ENCODE measurements at regions not wholly inside any gene's neighbourhood (a gene's known extent, or its start where the extent isn't known, plus 50 kb on each side); places are given as distances from the start of the nearest gene placed in this dataset.
A peak's percentile ranks its signal among the peaks of the same experiment; 100 is the strongest.

DNA sequence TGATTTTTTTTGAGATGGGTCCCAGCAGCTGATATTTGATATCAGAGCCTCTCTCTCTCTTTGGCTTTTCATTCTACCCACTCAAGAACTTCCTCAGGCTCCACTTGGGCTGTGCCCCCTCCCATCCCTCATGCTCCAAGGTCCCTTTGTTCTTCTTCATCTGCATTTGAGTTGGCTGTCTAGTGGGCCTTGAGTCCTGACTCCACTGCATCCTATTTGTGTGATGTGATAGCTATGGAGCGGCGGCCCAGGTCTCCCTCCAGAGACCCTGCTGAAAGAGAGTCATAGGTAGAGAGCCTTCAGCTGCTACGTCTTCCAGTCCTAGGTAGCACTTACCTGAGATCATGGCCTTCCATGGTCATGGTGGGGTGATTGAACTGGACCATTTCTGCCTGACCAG lies 123.1 kb upstream of the VRK1 start:
- Mint-ChIP-seq H3K4me1 (ENCODE audit: insufficient read depth, unreplicated experiment) (no peaks in the 10 kb centered on the region), H3K4me3 (ENCODE audit: unreplicated experiment) (no peak overlapping the region), H3K27me3 (ENCODE audit: insufficient read depth, unreplicated experiment) (peaks cover 60% of the 10 kb centered on the region), H3K9me3 (ENCODE audit: unreplicated experiment) (no peaks in the 10 kb centered on the region), H3K27ac (ENCODE audit: low read depth, unreplicated experiment) (no peak overlapping the region), H3K36me3 (ENCODE audit: insufficient read depth, unreplicated experiment) (no peaks in the 10 kb centered on the region)
- CTCF ChIA-PET, result interaction anchor here (0.7 kb wide), 1 partner anchor 1481 kb away, joined by 3 read pairs; no protein-coding TSS in a partner anchor
- POLR2A ChIA-PET, result no interaction called here
- TF ChIP-seq, protein P1, sequence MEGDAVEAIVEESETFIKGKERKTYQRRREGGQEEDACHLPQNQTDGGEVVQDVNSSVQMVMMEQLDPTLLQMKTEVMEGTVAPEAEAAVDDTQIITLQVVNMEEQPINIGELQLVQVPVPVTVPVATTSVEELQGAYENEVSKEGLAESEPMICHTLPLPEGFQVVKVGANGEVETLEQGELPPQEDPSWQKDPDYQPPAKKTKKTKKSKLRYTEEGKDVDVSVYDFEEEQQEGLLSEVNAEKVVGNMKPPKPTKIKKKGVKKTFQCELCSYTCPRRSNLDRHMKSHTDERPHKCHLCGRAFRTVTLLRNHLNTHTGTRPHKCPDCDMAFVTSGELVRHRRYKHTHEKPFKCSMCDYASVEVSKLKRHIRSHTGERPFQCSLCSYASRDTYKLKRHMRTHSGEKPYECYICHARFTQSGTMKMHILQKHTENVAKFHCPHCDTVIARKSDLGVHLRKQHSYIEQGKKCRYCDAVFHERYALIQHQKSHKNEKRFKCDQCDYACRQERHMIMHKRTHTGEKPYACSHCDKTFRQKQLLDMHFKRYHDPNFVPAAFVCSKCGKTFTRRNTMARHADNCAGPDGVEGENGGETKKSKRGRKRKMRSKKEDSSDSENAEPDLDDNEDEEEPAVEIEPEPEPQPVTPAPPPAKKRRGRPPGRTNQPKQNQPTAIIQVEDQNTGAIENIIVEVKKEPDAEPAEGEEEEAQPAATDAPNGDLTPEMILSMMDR (IDR thresholded peaks at IDR 0.05; ENCODE audit: unreplicated experiment), result no peak
- intact Hi-C loops (cut with micrococcal nuclease), result no loop called here
- BruUV-seq (replicated peaks), result no TSS peak
- no peak for DNase-seq (ENCODE audit: unreplicated experiment)

DNA sequence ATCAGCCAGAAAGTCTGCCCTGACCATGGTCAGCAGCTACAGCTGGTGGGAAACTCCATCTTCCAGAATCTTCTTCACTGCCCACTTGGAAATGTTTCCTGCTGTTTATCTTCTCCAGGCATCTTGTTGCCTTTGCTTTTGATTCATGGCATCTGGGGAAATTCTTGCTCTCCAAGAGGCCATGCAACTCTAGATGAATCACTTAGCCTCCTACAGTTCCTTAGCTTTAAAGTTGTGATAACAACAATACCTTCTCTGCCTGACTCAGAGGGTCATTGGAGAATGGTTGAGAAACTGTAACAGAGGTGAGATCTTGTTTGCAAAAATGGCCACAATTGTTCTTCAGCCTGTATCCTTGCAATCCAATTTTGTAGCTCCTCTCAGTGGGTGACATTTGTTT lies 121.0 kb upstream of the VRK1 start:
- peaks cover 52% of the 10 kb centered on the region for H3K27me3 Mint-ChIP-seq (ENCODE audit: insufficient read depth, unreplicated experiment)
- no peak overlapping the region for H3K27ac Mint-ChIP-seq (ENCODE audit: low read depth, unreplicated experiment)
- no peaks in the 10 kb centered on the region for H3K36me3 Mint-ChIP-seq (ENCODE audit: insufficient read depth, unreplicated experiment)
- DNase-seq (ENCODE audit: unreplicated experiment), result peak; percentile 17
- TF ChIP-seq, protein P1 (IDR thresholded peaks at IDR 0.05; ENCODE audit: unreplicated experiment), result no peak
- H3K4me1 Mint-ChIP-seq (ENCODE audit: insufficient read depth, unreplicated experiment), result no peaks in the 10 kb centered on the region
- intact Hi-C loops (cut with micrococcal nuclease), result no loop called here
- no TSS peak for BruUV-seq (replicated peaks)
- CTCF ChIA-PET, result interaction anchor here (1.1 kb wide), 1 partner anchor 14 kb away, joined by 4 read pairs; no protein-coding TSS in a partner anchor
- H3K4me3 Mint-ChIP-seq (ENCODE audit: unreplicated experiment), result no peak overlapping the region
- no peaks in the 10 kb centered on the region for H3K9me3 Mint-ChIP-seq (ENCODE audit: unreplicated experiment)
- POLR2A ChIA-PET, result interaction anchor here (1.2 kb wide), 1 partner anchor 18 kb away, joined by 3 read pairs; no protein-coding TSS in a partner anchor

DNA sequence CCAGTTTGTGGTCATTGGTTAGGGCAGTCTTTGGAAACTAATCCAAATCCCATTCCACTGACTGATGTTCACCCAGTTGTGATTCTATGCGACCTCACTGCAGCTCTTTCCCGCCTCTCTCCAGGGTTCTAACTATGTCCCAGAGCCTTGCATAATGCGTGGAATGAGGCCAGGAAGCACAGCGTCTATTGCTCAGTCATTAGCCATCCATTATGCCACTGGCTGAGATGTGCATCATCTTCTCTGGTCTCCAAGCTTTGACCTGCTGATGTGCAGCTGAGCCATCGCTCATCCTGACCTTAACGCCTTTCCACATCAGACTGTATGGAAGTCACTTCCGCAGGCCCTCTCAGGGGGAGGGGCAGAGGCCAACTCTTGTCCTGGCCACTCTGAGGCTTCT lies 115.4 kb upstream of the VRK1 start:
- peak; percentile 49 for DNase-seq (ENCODE audit: unreplicated experiment)
- peaks cover 35% of the 10 kb centered on the region for H3K27me3 Mint-ChIP-seq (ENCODE audit: insufficient read depth, unreplicated experiment)
- H3K9me3 Mint-ChIP-seq (ENCODE audit: unreplicated experiment), result no peaks in the 10 kb centered on the region
- no peaks in the 10 kb centered on the region for H3K4me1 Mint-ChIP-seq (ENCODE audit: insufficient read depth, unreplicated experiment)
- H3K27ac Mint-ChIP-seq (ENCODE audit: low read depth, unreplicated experiment), result no peak overlapping the region
- BruUV-seq (replicated peaks), result no TSS peak
- TF ChIP-seq, protein P1 (IDR thresholded peaks at IDR 0.05; ENCODE audit: unreplicated experiment), result no peak
- H3K36me3 Mint-ChIP-seq (ENCODE audit: insufficient read depth, unreplicated experiment), result no peaks in the 10 kb centered on the region
- ChIA-PET CTCF (no interaction called here), POLR2A (no interaction called here)
- intact Hi-C loops (cut with micrococcal nuclease), result no loop called here
- H3K4me3 Mint-ChIP-seq (ENCODE audit: unreplicated experiment), result no peak overlapping the region

DNA sequence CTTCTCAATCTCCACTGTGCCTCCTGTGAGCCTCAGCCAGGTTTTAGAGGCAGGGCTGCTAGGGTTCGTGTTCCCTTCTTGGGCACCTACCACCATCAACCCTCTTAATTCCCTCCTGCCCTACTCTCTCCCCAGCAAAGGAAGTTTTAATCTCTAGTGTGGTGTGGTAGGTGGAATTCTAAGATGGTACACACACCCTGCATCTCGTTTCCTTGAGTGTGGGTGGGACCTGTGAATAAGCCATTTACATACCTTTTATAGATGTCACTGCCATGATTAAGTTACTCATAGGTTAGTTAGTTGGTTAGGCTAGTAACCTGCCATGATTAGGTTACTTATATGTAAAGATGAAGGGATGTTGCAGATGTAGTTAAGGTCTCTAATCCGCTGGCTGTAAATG lies 114.8 kb upstream of the VRK1 start:
- TF ChIP-seq, protein P1 (IDR thresholded peaks at IDR 0.05; ENCODE audit: unreplicated experiment), result no peak
- CTCF ChIA-PET, result no interaction called here
- Mint-ChIP-seq H3K27ac (ENCODE audit: low read depth, unreplicated experiment) (no peak overlapping the region), H3K9me3 (ENCODE audit: unreplicated experiment) (no peaks in the 10 kb centered on the region), H3K4me3 (ENCODE audit: unreplicated experiment) (no peak overlapping the region), H3K27me3 (ENCODE audit: insufficient read depth, unreplicated experiment) (peaks cover 30% of the 10 kb centered on the region), H3K4me1 (ENCODE audit: insufficient read depth, unreplicated experiment) (no peaks in the 10 kb centered on the region), H3K36me3 (ENCODE audit: insufficient read depth, unreplicated experiment) (no peaks in the 10 kb centered on the region)
- BruUV-seq (replicated peaks), result no TSS peak
- intact Hi-C loops (cut with micrococcal nuclease), result no loop called here
- no peak for DNase-seq (ENCODE audit: unreplicated experiment)
- POLR2A ChIA-PET, result no interaction called here
